Astrocyte (in vitro differentiated cells and primary cell): ENCODE measurements at regions not wholly inside any gene's neighbourhood (a gene's known extent, or its start where the extent isn't known, plus 50 kb on each side); places are given as distances from the start of the nearest gene placed in this dataset.

ENCODE experiments used
- DNase-seq: peaks from one replicate; pipeline ENCODE4 v3.0.0-alpha.2; 2010; ENCODE audit warnings: low read depth
- FAIRE-seq: peaks from 2 replicates; lab custom pipeline; 2011; peaks lifted over from hg19 to GRCh38; lab: Jason Lieb, UNC
- H2AFZ ChIP-seq: 2 replicates; pipeline ENCODE4 v1.6.0; 2012; ENCODE audit warnings: low read depth, low read length, inconsistent platforms
- H3K27ac ChIP-seq: 2 replicates; pipeline ENCODE4 v1.5.1; 2011; ENCODE audit warnings: low read depth, low read length, inconsistent platforms
- H3K27me3 ChIP-seq: 2 replicates; pipeline ENCODE4 v1.6.0; 2011; ENCODE audit warnings: low read length, inconsistent platforms; ENCODE audit not compliant: insufficient read depth
- H3K36me3 ChIP-seq: 2 replicates; pipeline ENCODE4 v1.5.1; 2011; ENCODE audit warnings: low read length, inconsistent platforms; ENCODE audit not compliant: insufficient read depth
- H3K4me1 ChIP-seq: 2 replicates; pipeline ENCODE4 v1.5.1; 2011; ENCODE audit warnings: low read length, inconsistent platforms; ENCODE audit not compliant: insufficient read depth
- H3K4me2 ChIP-seq: 2 replicates; pipeline ENCODE4 v1.6.0; 2012; ENCODE audit warnings: low read length, inconsistent platforms
- H3K4me3 ChIP-seq: 2 replicates; pipeline ENCODE4 v1.5.1; 2011; ENCODE audit warnings: low read depth, mild to moderate bottlenecking, low read length, inconsistent platforms; ENCODE audit not compliant: insufficient read depth
- H3K79me2 ChIP-seq: 2 replicates; pipeline ENCODE4 v1.6.0; 2012; ENCODE audit warnings: mild to moderate bottlenecking, low read length, inconsistent platforms; ENCODE audit not compliant: insufficient read depth
- H3K9ac ChIP-seq: 2 replicates; pipeline ENCODE4 v1.6.0; 2012; ENCODE audit warnings: mild to moderate bottlenecking, low read length, inconsistent platforms
- H3K9me3 ChIP-seq: 2 replicates; pipeline ENCODE4 v1.5.1; 2012; ENCODE audit warnings: low read depth, mild to moderate bottlenecking, low read length, inconsistent platforms; ENCODE audit not compliant: insufficient read depth
- H4K20me1 ChIP-seq: 2 replicates; pipeline ENCODE4 v1.6.0; 2012; ENCODE audit warnings: low read length, inconsistent platforms; ENCODE audit not compliant: insufficient read depth
- H3K27ac Mint-ChIP-seq: one replicate; pipeline ENCODE4 v1.8.0; 2021; ENCODE audit warnings: mild to moderate bottlenecking, mixed read lengths; ENCODE audit not compliant: unreplicated experiment
- H3K27me3 Mint-ChIP-seq: one replicate; pipeline ENCODE4 v1.8.0; 2021; ENCODE audit warnings: low read depth, mixed read lengths; ENCODE audit not compliant: unreplicated experiment
- H3K36me3 Mint-ChIP-seq: one replicate; pipeline ENCODE4 v1.8.0; 2021; ENCODE audit warnings: low read depth, mixed read lengths; ENCODE audit not compliant: unreplicated experiment
- H3K4me1 Mint-ChIP-seq: one replicate; pipeline ENCODE4 v1.8.0; 2021; ENCODE audit warnings: low read depth, mixed read lengths; ENCODE audit not compliant: unreplicated experiment
- H3K4me3 Mint-ChIP-seq: one replicate; pipeline ENCODE4 v1.8.0; 2021; ENCODE audit warnings: mild to moderate bottlenecking, moderate library complexity, mixed read lengths; ENCODE audit not compliant: unreplicated experiment
- H3K9me3 Mint-ChIP-seq: one replicate; pipeline ENCODE4 v1.8.0; 2021; ENCODE audit warnings: mild to moderate bottlenecking, mixed read lengths; ENCODE audit not compliant: unreplicated experiment
- EZH2 ChIP-seq: IDR thresholded peaks from 2 replicates; pipeline ENCODE4 v1.6.1; 2012; ENCODE audit warnings: mild to moderate bottlenecking, low read length, inconsistent platforms; ENCODE audit not compliant: insufficient read depth
- TF ChIP-seq, protein P1 (sequence below): IDR thresholded peaks from 2 replicates; pipeline ENCODE4 v1.5.1; 2011; ENCODE audit warnings: low read depth, mild to moderate bottlenecking, inconsistent platforms, low read length, moderate library complexity; ENCODE audit not compliant: insufficient read depth

DNA sequence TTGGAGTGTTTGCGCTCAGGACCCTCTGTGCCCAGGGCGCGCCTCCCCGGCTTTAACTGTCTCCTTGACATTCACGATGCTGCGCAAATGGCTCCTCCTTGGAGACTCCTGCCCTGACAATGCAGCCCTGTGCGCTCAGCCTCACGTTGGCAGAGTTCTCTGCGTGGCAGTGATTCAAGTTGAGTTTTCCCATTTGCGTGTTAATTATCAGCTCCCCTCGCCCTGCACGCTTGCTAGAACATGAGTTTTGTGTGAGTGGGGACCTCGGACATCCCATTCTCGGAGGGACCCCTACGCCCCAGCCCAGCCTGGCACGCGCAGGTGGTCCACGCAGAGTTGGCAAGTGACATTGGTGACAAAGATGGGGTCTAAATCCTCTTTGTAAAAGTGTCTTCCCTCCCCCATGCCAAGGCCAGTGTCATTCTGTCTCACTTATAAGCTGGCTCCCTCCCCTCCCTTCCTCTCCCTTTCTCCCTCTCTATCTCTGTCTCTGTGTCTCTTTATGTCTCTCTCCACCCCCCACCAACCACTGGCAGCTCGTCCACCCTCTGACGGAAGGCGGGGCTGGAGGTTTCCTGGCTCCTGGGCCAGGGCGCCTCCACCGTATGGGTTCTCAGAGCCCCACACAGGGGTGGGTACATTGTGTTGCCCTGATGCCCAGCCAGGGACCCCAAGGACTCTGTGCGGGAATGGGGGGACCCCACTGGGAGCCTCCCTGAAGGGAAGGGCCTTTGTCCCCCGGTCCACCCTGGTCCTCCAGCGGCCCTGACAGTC is 169.3 kb downstream of the OLFM1 start:
- Mint-ChIP-seq H3K4me1 (peaks cover 2% of the 10 kb centered on the region), H3K27ac (no peak overlapping the region), H3K27me3 (peaks cover 14% of the 10 kb centered on the region), H3K36me3 (no peaks in the 10 kb centered on the region), H3K9me3 (no peaks in the 10 kb centered on the region), H3K4me3 (peak overlapping the region; percentile 52)
- Histone ChIP-seq H3K9ac (no peak overlapping the region), H2AFZ (no peak overlapping the region), H3K4me1 (no peaks in the 10 kb centered on the region), H3K9me3 (no peaks in the 10 kb centered on the region), H3K79me2 (no peaks in the 10 kb centered on the region), H3K36me3 (no peaks in the 10 kb centered on the region), H3K27me3 (no peaks in the 10 kb centered on the region), H3K4me2 (no peak overlapping the region), H3K27ac (no peak overlapping the region), H3K4me3 (no peak overlapping the region), H4K20me1 (no peaks in the 10 kb centered on the region)
- no peak for TF ChIP-seq EZH2
- TF ChIP-seq, protein P1, sequence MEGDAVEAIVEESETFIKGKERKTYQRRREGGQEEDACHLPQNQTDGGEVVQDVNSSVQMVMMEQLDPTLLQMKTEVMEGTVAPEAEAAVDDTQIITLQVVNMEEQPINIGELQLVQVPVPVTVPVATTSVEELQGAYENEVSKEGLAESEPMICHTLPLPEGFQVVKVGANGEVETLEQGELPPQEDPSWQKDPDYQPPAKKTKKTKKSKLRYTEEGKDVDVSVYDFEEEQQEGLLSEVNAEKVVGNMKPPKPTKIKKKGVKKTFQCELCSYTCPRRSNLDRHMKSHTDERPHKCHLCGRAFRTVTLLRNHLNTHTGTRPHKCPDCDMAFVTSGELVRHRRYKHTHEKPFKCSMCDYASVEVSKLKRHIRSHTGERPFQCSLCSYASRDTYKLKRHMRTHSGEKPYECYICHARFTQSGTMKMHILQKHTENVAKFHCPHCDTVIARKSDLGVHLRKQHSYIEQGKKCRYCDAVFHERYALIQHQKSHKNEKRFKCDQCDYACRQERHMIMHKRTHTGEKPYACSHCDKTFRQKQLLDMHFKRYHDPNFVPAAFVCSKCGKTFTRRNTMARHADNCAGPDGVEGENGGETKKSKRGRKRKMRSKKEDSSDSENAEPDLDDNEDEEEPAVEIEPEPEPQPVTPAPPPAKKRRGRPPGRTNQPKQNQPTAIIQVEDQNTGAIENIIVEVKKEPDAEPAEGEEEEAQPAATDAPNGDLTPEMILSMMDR, result no peak
- FAIRE-seq, result no peak
- DNase-seq, result no peak

DNA sequence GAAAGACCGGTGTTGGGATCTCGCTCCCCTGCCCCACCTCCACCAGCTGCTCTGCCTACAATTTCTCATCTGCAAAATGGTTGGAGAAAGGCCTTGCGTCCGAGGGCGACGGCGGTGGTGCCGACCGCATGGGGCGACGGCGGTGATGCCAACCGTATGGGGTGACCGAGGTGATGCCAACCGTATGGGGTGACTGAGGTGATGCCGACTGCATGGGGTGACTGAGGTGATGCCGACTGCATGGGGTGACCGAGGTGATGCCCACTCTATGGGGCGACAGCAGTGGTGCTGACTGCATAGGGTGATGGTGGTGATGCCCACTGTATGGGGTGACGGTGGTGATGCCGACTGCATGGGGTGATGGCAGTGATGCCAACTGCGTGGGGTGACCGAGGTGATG is 171.0 kb downstream of the OLFM1 start:
- Histone ChIP-seq H4K20me1 (no peaks in the 10 kb centered on the region), H3K4me3 (no peak overlapping the region), H2AFZ (no peak overlapping the region), H3K9me3 (no peaks in the 10 kb centered on the region), H3K79me2 (no peaks in the 10 kb centered on the region), H3K9ac (no peak overlapping the region), H3K27me3 (no peaks in the 10 kb centered on the region), H3K36me3 (no peaks in the 10 kb centered on the region), H3K4me1 (no peaks in the 10 kb centered on the region), H3K27ac (no peak overlapping the region), H3K4me2 (no peak overlapping the region)
- Mint-ChIP-seq H3K27me3 (peaks cover 18% of the 10 kb centered on the region), H3K36me3 (no peaks in the 10 kb centered on the region), H3K4me1 (no peaks in the 10 kb centered on the region), H3K4me3 (no peak overlapping the region), H3K27ac (no peak overlapping the region), H3K9me3 (no peaks in the 10 kb centered on the region)
- TF ChIP-seq, protein P1, result no peak
- no peak for TF ChIP-seq EZH2
- DNase-seq (no peak), FAIRE-seq (no peak)

DNA sequence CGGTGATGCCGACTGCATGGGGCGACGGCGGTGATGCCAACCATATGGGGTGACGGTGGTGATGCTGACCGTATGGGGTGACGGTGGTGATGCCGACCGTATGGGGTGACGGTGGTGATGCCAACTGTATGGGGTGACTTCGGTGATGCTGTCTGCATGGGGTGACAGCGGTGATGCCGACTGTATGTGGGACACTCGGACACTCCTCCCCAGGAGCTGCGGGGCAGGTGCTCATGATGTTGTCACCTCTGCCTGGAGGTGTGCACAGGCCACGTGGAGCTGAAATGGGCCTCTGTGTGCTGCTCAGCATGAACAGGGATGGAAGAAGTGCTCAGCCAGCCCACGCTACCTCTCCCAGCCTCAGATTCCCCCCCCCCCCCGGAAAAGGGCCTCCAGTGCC is 171.8 kb downstream of the OLFM1 start:
- H3K4me1 ChIP-seq, result no peaks in the 10 kb centered on the region

More for the DNA sequence above, 171.8 kb downstream of the OLFM1 start:
- H3K4me3 Mint-ChIP-seq, result no peak overlapping the region
- Histone ChIP-seq H3K4me3 (no peak overlapping the region), H3K36me3 (no peaks in the 10 kb centered on the region), H3K9me3 (no peaks in the 10 kb centered on the region), H2AFZ (no peak overlapping the region), H3K27me3 (no peaks in the 10 kb centered on the region), H3K79me2 (no peaks in the 10 kb centered on the region), H3K9ac (no peak overlapping the region), H3K27ac (no peak overlapping the region), H3K4me2 (no peak overlapping the region), H4K20me1 (no peaks in the 10 kb centered on the region)
- DNase-seq, result no peak
- H3K27ac Mint-ChIP-seq, result no peak overlapping the region
- TF ChIP-seq, protein P1, result no peak
- TF ChIP-seq EZH2, result no peak
- H3K36me3 Mint-ChIP-seq, result no peaks in the 10 kb centered on the region
- no peaks in the 10 kb centered on the region for H3K4me1 Mint-ChIP-seq
- FAIRE-seq, result no peak
- H3K27me3 Mint-ChIP-seq, result peaks cover 20% of the 10 kb centered on the region
- no peaks in the 10 kb centered on the region for H3K9me3 Mint-ChIP-seq
